PC-9 (cell line): ENCODE measurements at regions not wholly inside any gene's neighbourhood (a gene's known extent, or its start where the extent isn't known, plus 50 kb on each side); places are given as distances from the start of the nearest gene placed in this dataset.

Experiments used
- CTCF ChIP-seq: fragments of 200-600 bp; sonication (generic); conservative IDR thresholded peaks from 2 replicates; pipeline ENCODE4 v1.6.1; 2017; ENCODE audit warnings: mixed run types, antibody characterized with exemption, mild to moderate bottlenecking, moderate library complexity
- EZH2 ChIP-seq: fragments of 200-600 bp; sonication (generic); IDR thresholded peaks from 2 replicates; pipeline ENCODE4 v1.8.0; 2017; ENCODE audit warnings: antibody characterized with exemption, low read depth

- TF ChIP-seq CTCF (no peak), EZH2 (no peak)
Measured at GRCh38 chr4:33045334-33045733, 2325.2 kb downstream of the PCDH7 start.
